CD4-positive, CD25-positive, alpha-beta regulatory T cell (primary cell): ENCODE measurements at regions not wholly inside any gene's neighbourhood (a gene's known extent, or its start where the extent isn't known, plus 50 kb on each side); places are given as distances from the start of the nearest gene placed in this dataset.
"Not testable (repeated sequence)": the region's sequence is repeated elsewhere in the genome, so short reads cannot be mapped to it uniquely, and the experiment has no call there.

Source experiments
- ATAC-seq, 2 donors: fragments of 150-1000 bp; cut with Tn5 transposase; one replicate each; pipeline ENCODE4 v1.10.0; 2021; ENCODE audit warnings: low read depth in 2 of 2, moderate number of reproducible peaks in 2 of 2, moderate library complexity in 1 of 2
- DNase-seq, 3 donors: peaks; one replicate each; pipeline versions ENCODE4 v3.0.0 to v3.0.0-alpha.2; 2012 to 2022; ENCODE audit warnings: mixed read lengths in 1 of 3
- H3K27ac ChIP-seq: one replicate; pipeline ENCODE4 v1.7.0; 2013; ENCODE audit warnings: mild to moderate bottlenecking, low read length; ENCODE audit not compliant: insufficient read depth, poor library complexity, severe bottlenecking
- H3K27me3 ChIP-seq: one replicate; pipeline ENCODE4 v1.7.0; 2013; ENCODE audit warnings: low read length; ENCODE audit not compliant: control insufficient read depth, insufficient read depth
- H3K36me3 ChIP-seq: one replicate; pipeline ENCODE4 v1.7.0; 2013; ENCODE audit warnings: mild to moderate bottlenecking, low read length, moderate library complexity; ENCODE audit not compliant: control insufficient read depth, insufficient read depth
- H3K4me1 ChIP-seq: 2 replicates; pipeline ENCODE4 v1.7.0; 2013; ENCODE audit warnings: mild to moderate bottlenecking, low read length; ENCODE audit not compliant: insufficient read depth, control insufficient read depth, poor library complexity, severe bottlenecking
- H3K4me3 ChIP-seq: one replicate; pipeline ENCODE4 v1.7.0; 2013; ENCODE audit warnings: low read depth, mild to moderate bottlenecking, low read length, moderate library complexity
- H3K9me3 ChIP-seq, 2 experiments: 1 replicate in 1 of 2; 2 replicates in 1 of 2; pipeline ENCODE4 v1.7.0; 2013; ENCODE audit warnings: low read length in 2 of 2, mild to moderate bottlenecking in 1 of 2, moderate library complexity in 1 of 2; ENCODE audit not compliant: control insufficient read depth in 2 of 2
- H3K27ac Mint-ChIP-seq, 3 donors: one replicate each; pipeline ENCODE4 v1.8.0; 2020 to 2022; ENCODE audit warnings: mild to moderate bottlenecking in 3 of 3, mixed read lengths in 3 of 3, moderate library complexity in 2 of 3
- H3K27me3 Mint-ChIP-seq: one replicate; pipeline ENCODE4 v1.8.0; 2022; ENCODE audit warnings: mild to moderate bottlenecking, mixed read lengths
- H3K36me3 Mint-ChIP-seq: one replicate; pipeline ENCODE4 v1.8.0; 2020; ENCODE audit warnings: mixed read lengths
- H3K4me1 Mint-ChIP-seq, 4 donors: one replicate each; pipeline ENCODE4 v1.8.0; 2020 to 2022; ENCODE audit warnings: mixed read lengths in 4 of 4, mild to moderate bottlenecking in 1 of 4
- H3K4me3 Mint-ChIP-seq, 4 donors: one replicate each; pipeline ENCODE4 v1.8.0; 2020 to 2022; ENCODE audit warnings: mild to moderate bottlenecking in 4 of 4, mixed read lengths in 4 of 4, moderate library complexity in 3 of 4
- H3K9me3 Mint-ChIP-seq, 7 donors: one replicate each; pipeline ENCODE4 v1.8.0; 2020 to 2022; ENCODE audit warnings: mixed read lengths in 7 of 7, mild to moderate bottlenecking in 3 of 7, moderate library complexity in 2 of 7

GRCh38 chr3:77707281-77707680 lies 667.4 kb downstream of the ROBO2 start:
- Mint-ChIP-seq H3K4me1 (no peaks in the 10 kb centered on the region), H3K4me3 (no peak overlapping the region)
- H3K4me3 ChIP-seq = no peak overlapping the region

GRCh38 chr3:77709155-77709554 lies 669.3 kb downstream of the ROBO2 start:
- Histone ChIP-seq H3K27me3 (no peaks in the 10 kb centered on the region), H3K27ac (no peak overlapping the region), H3K4me1 (no peaks in the 10 kb centered on the region), H3K9me3 (peaks cover 0 to 2% of the 10 kb centered on the region in 2 experiments), H3K4me3 (no peak overlapping the region), H3K36me3 (no peaks in the 10 kb centered on the region)
- DNase-seq (no peak), ATAC-seq (no peak)
- Mint-ChIP-seq H3K9me3 (peaks cover 0 to 10% (median 2%) of the 10 kb centered on the region in 7 donors), H3K36me3 (no peaks in the 10 kb centered on the region), H3K27ac (no peak overlapping the region), H3K4me1 (no peaks in the 10 kb centered on the region), H3K4me3 (no peak overlapping the region), H3K27me3 (no peaks in the 10 kb centered on the region)

More at GRCh38 chr3:77707281-77707680, 667.4 kb downstream of the ROBO2 start:
- no peak overlapping the region for H3K27ac Mint-ChIP-seq
- Histone ChIP-seq H3K27ac (no peak overlapping the region), H3K27me3 (no peaks in the 10 kb centered on the region), H3K36me3 (no peaks in the 10 kb centered on the region), H3K9me3 (peaks cover 2 to 4% of the 10 kb centered on the region in 2 experiments), H3K4me1 (no peaks in the 10 kb centered on the region)
- no peaks in the 10 kb centered on the region for H3K27me3 Mint-ChIP-seq
- peaks cover 0 to 16% (median 2%) of the 10 kb centered on the region in 7 donors for H3K9me3 Mint-ChIP-seq
- H3K36me3 Mint-ChIP-seq = no peaks in the 10 kb centered on the region
- no peak for ATAC-seq
- DNase-seq = no peak

- DNase-seq (no peak), ATAC-seq (no peak)
- no peak overlapping the region for H3K4me3 Mint-ChIP-seq
- H3K4me1 ChIP-seq = no peaks in the 10 kb centered on the region
- no peaks in the 10 kb centered on the region for H3K36me3 Mint-ChIP-seq
- H3K4me3 ChIP-seq = no peak overlapping the region
- no peaks in the 10 kb centered on the region for H3K27me3 ChIP-seq
- no peaks in the 10 kb centered on the region for H3K4me1 Mint-ChIP-seq
- no peaks in the 10 kb centered on the region for H3K36me3 ChIP-seq
- peaks cover 0 to 2% of the 10 kb centered on the region in 2 experiments for H3K9me3 ChIP-seq
- no peak overlapping the region for H3K27ac Mint-ChIP-seq
- no peak overlapping the region for H3K27ac ChIP-seq
- peaks cover 0 to 39% (median 5%) of the 10 kb centered on the region in 7 donors for H3K9me3 Mint-ChIP-seq
- H3K27me3 Mint-ChIP-seq = no peaks in the 10 kb centered on the region
These were observed 678.4 kb downstream of the ROBO2 start for GRCh38 chr3:77718311-77718710.

DNA sequence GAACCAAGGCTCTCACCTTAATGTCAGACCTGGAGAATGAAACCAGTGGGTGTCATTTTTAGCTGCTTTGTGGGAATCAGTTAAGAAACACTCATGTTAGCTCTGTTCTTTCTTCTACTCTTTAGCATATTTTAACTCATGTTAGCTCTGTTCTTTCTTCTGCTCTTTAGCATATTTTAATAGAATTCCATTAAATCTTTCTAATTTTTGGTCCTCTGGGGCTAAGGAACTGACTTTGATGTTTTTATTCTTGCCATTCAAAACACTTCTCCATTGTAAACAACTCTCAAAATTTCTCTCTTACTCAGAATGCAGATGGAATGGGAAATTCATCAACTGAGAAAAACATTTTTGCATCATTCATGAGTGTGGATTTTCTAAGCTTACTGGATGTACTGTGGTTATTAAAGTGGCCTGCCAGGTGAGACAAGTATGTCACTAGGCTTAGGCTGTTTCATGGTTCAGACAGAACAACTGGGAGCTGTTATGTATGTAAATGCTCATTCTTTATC lies 680.6 kb downstream of the ROBO2 start:
- H3K4me3 ChIP-seq = no peak overlapping the region
- Mint-ChIP-seq H3K36me3 (no peaks in the 10 kb centered on the region), H3K27ac (no peak overlapping the region), H3K4me3 (no peak overlapping the region), H3K4me1 (no peaks in the 10 kb centered on the region), H3K27me3 (no peaks in the 10 kb centered on the region), H3K9me3 (peaks cover 1 to 42% (median 7%) of the 10 kb centered on the region in 7 donors)
- no peaks in the 10 kb centered on the region for H3K36me3 ChIP-seq
- no peaks in the 10 kb centered on the region for H3K4me1 ChIP-seq
- peaks cover 0 to 2% of the 10 kb centered on the region in 2 experiments for H3K9me3 ChIP-seq
- no peaks in the 10 kb centered on the region for H3K27me3 ChIP-seq
- no peak for DNase-seq
- no peak for ATAC-seq
- H3K27ac ChIP-seq = no peak overlapping the region

GRCh38 chr3:77726517-77726916 lies 686.6 kb downstream of the ROBO2 start:
- H3K27me3 ChIP-seq = no peaks in the 10 kb centered on the region
- H3K27ac Mint-ChIP-seq = no peak overlapping the region
- no peak overlapping the region for H3K4me3 Mint-ChIP-seq
- H3K27ac ChIP-seq = no peak overlapping the region
- no peak for ATAC-seq
- no peaks in the 10 kb centered on the region for H3K4me1 ChIP-seq
- no peaks in the 10 kb centered on the region for H3K27me3 Mint-ChIP-seq
- peaks cover 0 to 6% of the 10 kb centered on the region in 2 experiments for H3K9me3 ChIP-seq
- H3K9me3 Mint-ChIP-seq = peaks cover 7 to 26% (median 10%) of the 10 kb centered on the region in 7 donors
- no peaks in the 10 kb centered on the region for H3K36me3 ChIP-seq
- no peaks in the 10 kb centered on the region for H3K36me3 Mint-ChIP-seq
- DNase-seq = no peak
- no peak overlapping the region for H3K4me3 ChIP-seq
- H3K4me1 Mint-ChIP-seq = no peaks in the 10 kb centered on the region

DNA sequence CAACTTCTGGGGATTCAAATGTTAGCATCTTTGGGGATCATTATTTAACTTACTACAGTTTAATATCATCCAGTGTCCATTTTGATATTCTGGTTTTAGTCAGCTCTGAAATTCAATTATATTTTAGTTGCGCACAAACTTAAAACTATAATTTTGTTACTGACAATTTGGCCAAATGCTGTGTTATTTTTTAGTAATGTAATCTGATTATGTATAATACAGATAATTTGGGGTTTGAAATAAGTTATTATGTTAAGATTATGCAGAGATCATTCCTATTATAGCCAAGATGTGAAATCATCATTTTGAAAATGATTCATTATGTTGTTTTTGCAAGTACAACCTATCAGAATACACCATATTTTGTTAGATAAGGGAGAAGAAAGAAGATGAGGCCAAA lies 706.1 kb downstream of the ROBO2 start:
- no peak overlapping the region for H3K27ac Mint-ChIP-seq
- Histone ChIP-seq H3K36me3 (no peaks in the 10 kb centered on the region), H3K4me3 (no peak overlapping the region), H3K27ac (no peak overlapping the region), H3K9me3 (peaks cover 0 to 6% of the 10 kb centered on the region in 2 experiments), H3K27me3 (no peaks in the 10 kb centered on the region), H3K4me1 (no peaks in the 10 kb centered on the region)
- ATAC-seq (no peak), DNase-seq (no peak)
- peaks cover 1 to 18% (median 8%) of the 10 kb centered on the region in 7 donors for H3K9me3 Mint-ChIP-seq
- H3K4me1 Mint-ChIP-seq = no peaks in the 10 kb centered on the region
- no peaks in the 10 kb centered on the region for H3K27me3 Mint-ChIP-seq
- no peaks in the 10 kb centered on the region for H3K36me3 Mint-ChIP-seq
- H3K4me3 Mint-ChIP-seq = no peak overlapping the region

- Mint-ChIP-seq H3K9me3 (peaks cover 1 to 18% (median 8%) of the 10 kb centered on the region in 7 donors), H3K4me3 (no peak overlapping the region), H3K36me3 (no peaks in the 10 kb centered on the region), H3K4me1 (no peaks in the 10 kb centered on the region), H3K27me3 (no peaks in the 10 kb centered on the region), H3K27ac (no peak overlapping the region)
- H3K36me3 ChIP-seq = no peaks in the 10 kb centered on the region
- H3K27me3 ChIP-seq = no peaks in the 10 kb centered on the region
- peaks cover 0 to 6% of the 10 kb centered on the region in 2 experiments for H3K9me3 ChIP-seq
- DNase-seq (no peak), ATAC-seq (no peak)
- H3K4me3 ChIP-seq = no peak overlapping the region
- H3K4me1 ChIP-seq = no peaks in the 10 kb centered on the region
- H3K27ac ChIP-seq = no peak overlapping the region
These were observed 707.0 kb downstream of the ROBO2 start for GRCh38 chr3:77746892-77747291.

DNA sequence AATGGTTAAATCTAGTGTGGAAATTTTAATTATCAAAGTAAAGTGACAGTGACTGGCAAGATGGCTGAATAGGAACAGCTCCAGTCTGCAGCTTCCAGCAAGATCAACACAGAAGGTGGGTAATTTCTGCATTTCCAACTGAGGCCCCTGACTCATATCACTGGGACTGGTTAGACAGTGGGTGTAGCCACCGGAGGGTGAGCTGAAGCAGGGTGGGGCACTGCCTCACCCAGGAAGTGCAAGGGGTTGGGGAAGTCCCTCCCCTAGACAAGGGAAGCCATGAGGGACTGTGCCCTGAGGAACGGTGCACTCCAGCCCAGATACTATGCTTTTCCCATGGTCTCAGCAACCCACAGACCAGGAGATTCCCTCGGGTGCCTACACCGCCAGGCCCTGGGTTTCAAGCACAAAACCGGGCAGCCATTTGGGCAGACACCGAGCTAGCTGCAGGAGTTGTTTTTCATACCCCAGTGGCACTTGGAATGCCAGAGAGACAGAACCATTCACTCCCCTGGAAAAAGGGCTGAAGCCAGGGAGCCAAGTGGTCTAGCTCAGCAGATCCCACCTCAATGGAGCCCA lies 716.6 kb downstream of the ROBO2 start:
- DNase-seq, H3K4me1 ChIP-seq, H3K36me3 ChIP-seq, H3K9me3 ChIP-seq, H3K27ac Mint-ChIP-seq, ATAC-seq, H3K27me3 ChIP-seq, H3K27ac ChIP-seq, H3K4me1 Mint-ChIP-seq, H3K27me3 Mint-ChIP-seq, H3K4me3 Mint-ChIP-seq, H3K36me3 Mint-ChIP-seq, H3K4me3 ChIP-seq: not testable (repeated sequence)
- H3K9me3 Mint-ChIP-seq = peaks cover 0 to 34% (median 20%) of the 10 kb centered on the region in 7 donors
